Esophagus squamous epithelium (tissue), 4 donors: ENCODE measurements at regions not wholly inside any gene's neighbourhood (a gene's known extent, or its start where the extent isn't known, plus 50 kb on each side); places are given as distances from the start of the nearest gene placed in this dataset.

Source experiments
- POLR2A ChIP-seq, 4 donors: fragments of 450-650 bp; IDR thresholded peaks; one replicate each; pipeline ENCODE4 v1.6.1; 2017; ENCODE audit warnings: antibody characterized with exemption in 4 of 4, mild to moderate bottlenecking in 4 of 4, moderate library complexity in 3 of 4
- TF ChIP-seq, protein P1 (sequence below), 6 experiments: fragments of 450-650 bp in 4 of 6; fragments of 200-600 bp in 2 of 6; sonication (generic) in 2 of 6; IDR thresholded peaks; one replicate each; pipeline ENCODE4 v1.5.1; 2016 to 2019; ENCODE audit warnings: antibody characterized with exemption in 6 of 6, mild to moderate bottlenecking in 4 of 6, moderate library complexity in 4 of 6

DNA sequence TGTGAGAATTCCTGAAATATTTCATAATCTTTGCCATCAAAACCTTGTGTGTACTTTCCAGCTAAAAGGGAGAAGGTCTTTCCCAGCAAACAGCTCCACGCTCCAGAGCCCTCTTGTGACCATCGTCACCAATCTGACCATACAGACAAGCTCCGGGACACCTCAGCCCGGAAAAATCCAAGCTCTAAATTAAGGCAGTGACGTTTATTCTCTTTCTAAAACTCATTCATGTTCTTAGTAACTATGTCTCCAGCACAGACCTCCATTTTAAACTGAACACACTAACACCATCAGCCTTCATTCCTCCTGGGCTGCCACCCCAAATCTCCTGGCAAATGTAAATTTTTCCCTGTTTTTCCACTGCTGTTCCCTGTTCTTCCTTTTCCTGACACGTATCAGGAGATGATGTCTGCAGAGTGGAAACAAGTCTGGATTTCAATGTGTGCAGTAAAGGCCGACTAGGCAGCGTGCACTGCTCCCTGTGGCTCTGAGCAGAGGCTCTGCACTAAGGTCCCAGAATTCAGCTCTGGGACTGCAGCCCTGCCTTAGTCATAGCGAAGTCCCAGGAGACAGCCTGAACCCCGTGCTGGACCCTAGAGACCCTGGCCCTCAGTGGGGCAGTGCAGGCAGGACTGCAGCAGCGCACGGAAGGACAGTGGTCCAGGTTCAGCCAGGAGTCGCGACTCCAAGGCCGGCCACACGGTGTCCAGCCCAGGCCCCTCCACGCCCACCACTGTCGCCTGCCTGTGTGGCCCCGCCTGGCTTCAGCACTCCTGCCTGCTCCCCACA is 452.5 kb upstream of the SALL3 start:
- TF ChIP-seq, protein P1, sequence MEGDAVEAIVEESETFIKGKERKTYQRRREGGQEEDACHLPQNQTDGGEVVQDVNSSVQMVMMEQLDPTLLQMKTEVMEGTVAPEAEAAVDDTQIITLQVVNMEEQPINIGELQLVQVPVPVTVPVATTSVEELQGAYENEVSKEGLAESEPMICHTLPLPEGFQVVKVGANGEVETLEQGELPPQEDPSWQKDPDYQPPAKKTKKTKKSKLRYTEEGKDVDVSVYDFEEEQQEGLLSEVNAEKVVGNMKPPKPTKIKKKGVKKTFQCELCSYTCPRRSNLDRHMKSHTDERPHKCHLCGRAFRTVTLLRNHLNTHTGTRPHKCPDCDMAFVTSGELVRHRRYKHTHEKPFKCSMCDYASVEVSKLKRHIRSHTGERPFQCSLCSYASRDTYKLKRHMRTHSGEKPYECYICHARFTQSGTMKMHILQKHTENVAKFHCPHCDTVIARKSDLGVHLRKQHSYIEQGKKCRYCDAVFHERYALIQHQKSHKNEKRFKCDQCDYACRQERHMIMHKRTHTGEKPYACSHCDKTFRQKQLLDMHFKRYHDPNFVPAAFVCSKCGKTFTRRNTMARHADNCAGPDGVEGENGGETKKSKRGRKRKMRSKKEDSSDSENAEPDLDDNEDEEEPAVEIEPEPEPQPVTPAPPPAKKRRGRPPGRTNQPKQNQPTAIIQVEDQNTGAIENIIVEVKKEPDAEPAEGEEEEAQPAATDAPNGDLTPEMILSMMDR (IDR thresholded peaks at IDR 0.05): no peak
- TF ChIP-seq POLR2A (IDR thresholded peaks at IDR 0.05): no peak
